Breast epithelium (tissue), 3 donors: ENCODE measurements at regions not wholly inside any gene's neighbourhood (a gene's known extent, or its start where the extent isn't known, plus 50 kb on each side); places are given as distances from the start of the nearest gene placed in this dataset.

Source experiments
- POLR2A ChIP-seq: fragments of 450-650 bp; IDR thresholded peaks from one replicate; pipeline ENCODE4 v1.6.1; 2016; ENCODE audit warnings: antibody characterized with exemption, mild to moderate bottlenecking, moderate library complexity
- POLR2AphosphoS5 ChIP-seq, 3 donors: sonication (generic); formaldehyde crosslinking; IDR thresholded peaks; one replicate each; pipeline ENCODE4 v1.6.1; 2017; ENCODE audit warnings: antibody characterized with exemption in 3 of 3
- TF ChIP-seq, protein P1 (sequence below), 3 donors: fragments of 450-650 bp; IDR thresholded peaks; one replicate each; pipeline ENCODE4 v1.5.1; 2016 to 2017; ENCODE audit warnings: antibody characterized with exemption in 3 of 3, mild to moderate bottlenecking in 3 of 3, moderate library complexity in 3 of 3

DNA sequence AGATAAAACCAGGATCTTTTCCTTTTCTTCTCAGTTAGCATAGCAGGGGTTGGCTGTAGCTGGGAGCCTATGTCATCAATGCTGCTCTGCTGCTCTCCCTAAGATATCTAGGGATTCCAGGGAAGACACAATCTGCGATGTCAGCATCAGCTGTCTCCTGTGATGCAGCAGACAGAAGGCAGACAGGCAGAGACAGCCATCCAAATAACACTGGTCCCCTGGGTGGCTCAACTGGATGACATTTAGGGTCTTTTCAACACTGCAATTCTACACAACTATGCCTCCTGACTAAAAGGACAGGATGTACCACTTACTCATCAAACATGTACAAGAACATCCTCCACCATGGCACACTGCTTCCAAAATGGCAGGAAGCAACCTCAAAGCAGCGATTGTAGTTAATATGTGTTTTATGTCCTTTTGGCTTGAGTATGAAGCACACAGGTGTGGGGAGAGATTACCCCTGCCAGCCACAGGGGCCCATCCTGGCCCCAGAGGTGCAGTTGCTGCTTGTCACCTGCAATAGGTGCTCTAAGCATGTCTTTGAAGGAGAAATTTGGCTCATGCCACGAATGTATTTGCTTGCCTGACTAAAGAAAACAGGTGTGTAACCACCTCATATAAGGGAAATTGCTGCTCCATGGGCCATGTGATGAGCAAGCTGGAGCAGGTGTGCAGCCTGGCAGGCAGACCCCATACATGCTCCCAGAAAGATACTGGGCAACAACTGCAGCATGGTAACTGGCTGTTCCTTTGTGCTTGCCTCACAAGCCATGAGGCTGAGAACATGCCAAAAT is 357.8 kb downstream of the VPS13C start:
- TF ChIP-seq, protein P1, sequence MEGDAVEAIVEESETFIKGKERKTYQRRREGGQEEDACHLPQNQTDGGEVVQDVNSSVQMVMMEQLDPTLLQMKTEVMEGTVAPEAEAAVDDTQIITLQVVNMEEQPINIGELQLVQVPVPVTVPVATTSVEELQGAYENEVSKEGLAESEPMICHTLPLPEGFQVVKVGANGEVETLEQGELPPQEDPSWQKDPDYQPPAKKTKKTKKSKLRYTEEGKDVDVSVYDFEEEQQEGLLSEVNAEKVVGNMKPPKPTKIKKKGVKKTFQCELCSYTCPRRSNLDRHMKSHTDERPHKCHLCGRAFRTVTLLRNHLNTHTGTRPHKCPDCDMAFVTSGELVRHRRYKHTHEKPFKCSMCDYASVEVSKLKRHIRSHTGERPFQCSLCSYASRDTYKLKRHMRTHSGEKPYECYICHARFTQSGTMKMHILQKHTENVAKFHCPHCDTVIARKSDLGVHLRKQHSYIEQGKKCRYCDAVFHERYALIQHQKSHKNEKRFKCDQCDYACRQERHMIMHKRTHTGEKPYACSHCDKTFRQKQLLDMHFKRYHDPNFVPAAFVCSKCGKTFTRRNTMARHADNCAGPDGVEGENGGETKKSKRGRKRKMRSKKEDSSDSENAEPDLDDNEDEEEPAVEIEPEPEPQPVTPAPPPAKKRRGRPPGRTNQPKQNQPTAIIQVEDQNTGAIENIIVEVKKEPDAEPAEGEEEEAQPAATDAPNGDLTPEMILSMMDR (IDR thresholded peaks at IDR 0.05) = peak in 2 of 3 donors; percentile 23
- no peak for TF ChIP-seq POLR2A
- TF ChIP-seq POLR2AphosphoS5 (IDR thresholded peaks at IDR 0.05) = no peak
